C4-2B (cell line): ENCODE measurements at regions not wholly inside any gene's neighbourhood (a gene's known extent, or its start where the extent isn't known, plus 50 kb on each side); places are given as distances from the start of the nearest gene placed in this dataset.

Experiments
- CTCF ChIP-seq: fragments of 450-650 bp; conservative IDR thresholded peaks from 2 replicates; pipeline ENCODE4 v1.5.1; 2017; ENCODE audit warnings: mild to moderate bottlenecking
- ZFX ChIP-seq: fragments of 450-650 bp; IDR thresholded peaks from 2 replicates; pipeline ENCODE4 v1.6.1; 2017

GRCh38 chr5:67331296-67331925, 134.8 kb upstream of the CD180 start:
- TF ChIP-seq CTCF (no peak), ZFX (no peak)
